BLaER1 (cell line): ENCODE measurements at regions not wholly inside any gene's neighbourhood (a gene's known extent, or its start where the extent isn't known, plus 50 kb on each side); places are given as distances from the start of the nearest gene placed in this dataset.

Experiments used
- H3K27ac ChIP-seq: shearing (Covaris generic); formaldehyde crosslinking; 2 replicates; pipeline ENCODE4 v1.8.1; 2022
- H3K27me3 ChIP-seq: shearing (Covaris generic); formaldehyde crosslinking; 2 replicates; pipeline ENCODE4 v1.8.1; 2022
- H3K36me3 ChIP-seq: shearing (Covaris generic); formaldehyde crosslinking; 2 replicates; pipeline ENCODE4 v1.8.1; 2022
- H3K4me1 ChIP-seq: shearing (Covaris generic); formaldehyde crosslinking; 2 replicates; pipeline ENCODE4 v1.8.1; 2022
- H3K4me2 ChIP-seq: shearing (Covaris generic); formaldehyde crosslinking; 2 replicates; pipeline ENCODE4 v1.8.1; 2022
- H3K4me3 ChIP-seq: shearing (Covaris generic); formaldehyde crosslinking; 2 replicates; pipeline ENCODE4 v1.8.1; 2022
- H3K9ac ChIP-seq: shearing (Covaris generic); formaldehyde crosslinking; 2 replicates; pipeline ENCODE4 v1.8.1; 2022
- H3K9me3 ChIP-seq: shearing (Covaris generic); formaldehyde crosslinking; 2 replicates; pipeline ENCODE4 v1.8.1; 2022
- H4K20me1 ChIP-seq: shearing (Covaris generic); formaldehyde crosslinking; 2 replicates; pipeline ENCODE4 v1.8.1; 2022
- Cebpa-rat ChIP-seq: shearing (Covaris generic); IDR thresholded peaks from 2 replicates; pipeline ENCODE4 v1.8.1; 2022

DNA sequence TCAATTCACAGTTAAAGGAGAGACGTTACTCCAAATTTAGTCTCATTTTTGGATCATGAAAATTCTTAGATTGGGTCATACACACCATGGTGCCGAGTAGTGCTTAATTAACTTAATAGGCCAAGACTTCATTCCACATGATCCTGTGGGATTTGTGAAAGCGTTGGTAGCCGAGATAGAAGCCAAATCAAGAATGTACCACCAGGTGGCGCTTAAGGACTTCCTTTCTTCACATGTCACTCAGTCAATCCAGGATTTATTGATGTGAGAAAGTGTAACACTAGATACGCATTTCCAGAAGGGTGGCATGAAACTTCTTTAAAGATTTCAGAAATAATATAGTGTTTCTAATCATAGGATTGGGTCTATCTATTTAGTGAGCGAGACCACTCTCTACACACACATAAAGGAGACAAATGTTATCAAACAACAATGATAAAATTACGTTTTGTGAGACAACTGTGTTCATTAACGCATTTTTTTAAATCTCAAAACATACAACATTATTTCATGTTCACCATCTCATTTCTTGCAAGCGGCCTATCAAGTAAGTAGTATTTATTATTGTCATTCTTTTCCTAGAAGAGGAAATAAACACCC lies 436.1 kb downstream of the CHL1 start:
- no peaks in the 10 kb centered on the region for H3K4me1 ChIP-seq
- no peaks in the 10 kb centered on the region for H3K27me3 ChIP-seq
- H3K4me2 ChIP-seq = no peak overlapping the region
- no peaks in the 10 kb centered on the region for H4K20me1 ChIP-seq
- no peaks in the 10 kb centered on the region for H3K9me3 ChIP-seq
- no peak for TF ChIP-seq Cebpa-rat
- H3K9ac ChIP-seq = no peak overlapping the region
- H3K4me3 ChIP-seq = no peak overlapping the region
- H3K27ac ChIP-seq = no peak overlapping the region
- no peaks in the 10 kb centered on the region for H3K36me3 ChIP-seq

DNA sequence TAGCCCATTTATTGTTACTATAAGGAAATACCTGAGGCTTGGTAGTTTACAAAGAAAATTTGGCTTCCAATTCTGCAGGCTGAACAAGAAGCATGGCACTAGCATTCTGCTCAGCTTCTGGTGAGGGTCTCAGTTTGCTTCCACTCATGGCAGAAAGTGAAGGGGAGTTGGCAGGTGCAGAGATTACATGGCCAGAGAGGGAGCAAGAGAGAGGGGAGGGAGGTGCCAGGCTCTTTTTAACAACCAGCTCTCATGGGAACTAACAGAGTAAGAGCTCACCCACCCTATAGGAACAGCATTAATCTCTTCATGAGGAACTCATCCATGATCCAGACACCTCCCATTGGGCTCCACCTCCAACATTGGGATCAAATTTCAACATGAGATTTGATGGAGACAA lies 437.9 kb downstream of the CHL1 start:
- no peaks in the 10 kb centered on the region for H4K20me1 ChIP-seq
- H3K4me1 ChIP-seq = no peaks in the 10 kb centered on the region
- H3K27me3 ChIP-seq = no peaks in the 10 kb centered on the region
- no peak overlapping the region for H3K9ac ChIP-seq
- no peak overlapping the region for H3K4me3 ChIP-seq
- no peaks in the 10 kb centered on the region for H3K36me3 ChIP-seq
- no peak overlapping the region for H3K4me2 ChIP-seq
- no peak overlapping the region for H3K27ac ChIP-seq
- TF ChIP-seq Cebpa-rat = no peak
- H3K9me3 ChIP-seq = no peaks in the 10 kb centered on the region

DNA sequence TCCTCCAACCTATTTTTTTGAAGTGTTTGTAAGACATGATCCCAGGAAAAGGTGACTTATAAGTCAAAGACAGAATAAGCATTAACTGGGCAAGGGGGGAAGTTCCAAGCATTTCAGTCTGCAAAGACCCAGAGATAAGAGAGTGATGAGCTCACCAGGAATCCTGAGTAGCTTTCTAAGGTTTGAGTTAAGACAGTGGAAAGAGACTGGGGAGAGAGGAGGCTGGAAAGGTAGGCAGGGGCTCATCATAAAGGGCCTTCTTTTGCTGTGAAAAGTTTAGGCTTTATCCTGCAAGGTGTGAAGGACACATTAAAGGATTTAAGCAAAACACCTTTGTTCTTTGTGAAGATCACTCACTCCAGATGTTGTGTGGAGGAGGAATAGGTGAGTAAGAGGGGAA lies 438.8 kb downstream of the CHL1 start:
- Histone ChIP-seq H3K9me3 (no peaks in the 10 kb centered on the region), H3K4me2 (no peak overlapping the region), H3K27ac (no peak overlapping the region), H3K27me3 (no peaks in the 10 kb centered on the region), H3K36me3 (no peaks in the 10 kb centered on the region), H3K9ac (no peak overlapping the region), H4K20me1 (no peaks in the 10 kb centered on the region), H3K4me1 (no peaks in the 10 kb centered on the region), H3K4me3 (no peak overlapping the region)
- TF ChIP-seq Cebpa-rat = no peak

DNA sequence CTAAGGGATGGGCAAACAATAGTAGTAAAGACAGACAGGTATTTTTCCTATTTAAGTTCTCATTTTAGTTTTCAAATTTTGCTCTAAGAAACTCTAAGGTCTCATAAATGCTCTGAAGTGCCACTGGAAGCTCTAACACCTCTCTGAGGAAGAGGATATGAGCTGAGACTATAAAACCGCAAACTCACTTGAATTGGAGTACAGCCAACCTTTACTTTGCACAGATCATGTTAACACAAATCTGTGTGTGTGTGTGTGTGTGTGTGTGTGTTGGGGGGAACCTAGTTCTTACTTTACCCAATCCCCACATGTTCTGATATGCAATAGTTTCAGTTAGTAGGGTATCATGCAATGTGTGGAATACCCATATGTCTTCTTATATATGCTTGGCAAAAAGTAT lies 446.8 kb downstream of the CHL1 start:
- no peaks in the 10 kb centered on the region for H3K36me3 ChIP-seq

DNA sequence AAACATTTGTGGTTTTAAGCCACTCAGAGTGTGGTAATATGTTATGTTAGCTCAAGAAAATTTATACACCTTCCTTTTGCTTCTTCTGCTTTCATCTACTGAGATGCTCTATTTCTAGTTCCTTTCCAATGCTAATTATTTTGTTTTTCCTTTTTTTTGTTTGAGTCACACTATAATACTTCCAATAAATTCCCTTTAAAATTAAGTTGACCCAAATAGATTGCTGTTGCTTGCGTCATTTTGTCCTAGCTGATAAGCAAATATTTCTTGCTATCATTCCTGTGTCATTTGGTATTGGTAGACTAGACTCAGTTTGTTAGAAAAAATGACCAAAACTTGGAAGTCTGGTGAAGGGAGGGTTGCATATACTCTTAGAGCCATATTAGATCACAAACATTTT lies 437.0 kb upstream of the CNTN6 start:
- H3K36me3 ChIP-seq = no peaks in the 10 kb centered on the region
- H3K4me3 ChIP-seq = no peak overlapping the region
- H3K9ac ChIP-seq = no peak overlapping the region
- H3K9me3 ChIP-seq = no peaks in the 10 kb centered on the region
- no peaks in the 10 kb centered on the region for H4K20me1 ChIP-seq
- no peak overlapping the region for H3K27ac ChIP-seq
- no peaks in the 10 kb centered on the region for H3K27me3 ChIP-seq
- H3K4me2 ChIP-seq = no peak overlapping the region
- H3K4me1 ChIP-seq = no peaks in the 10 kb centered on the region
- no peak for TF ChIP-seq Cebpa-rat

More for the DNA sequence above, 446.8 kb downstream of the CHL1 start:
- no peak overlapping the region for H3K9ac ChIP-seq
- H3K4me3 ChIP-seq = no peak overlapping the region
- H3K27me3 ChIP-seq = no peaks in the 10 kb centered on the region
- H3K9me3 ChIP-seq = no peaks in the 10 kb centered on the region
- no peak overlapping the region for H3K4me2 ChIP-seq
- H3K27ac ChIP-seq = no peak overlapping the region
- 0 out of 2 replicates have a peak, but pooled peaks cover 5% of the 10 kb centered on the region for H3K4me1 ChIP-seq
- no peak for TF ChIP-seq Cebpa-rat
- no peaks in the 10 kb centered on the region for H4K20me1 ChIP-seq

DNA sequence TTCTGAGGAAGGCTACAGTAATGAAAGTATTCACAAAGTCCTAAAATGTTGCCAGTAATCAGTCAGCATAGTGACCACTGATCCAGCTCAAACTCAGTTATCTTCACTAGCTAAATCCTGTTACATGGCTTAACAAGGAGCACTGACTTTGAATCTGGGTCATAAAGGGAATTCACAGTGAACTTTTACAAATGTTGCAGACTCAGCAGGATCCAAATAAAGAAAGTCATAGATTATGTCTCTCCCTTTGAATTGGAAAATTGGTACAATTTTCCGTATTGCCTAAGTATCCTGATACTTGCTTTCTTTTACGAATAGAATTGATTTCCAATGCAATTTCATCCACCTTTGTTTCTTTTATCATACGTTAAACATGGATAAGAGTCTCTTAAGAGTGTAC lies 431.5 kb upstream of the CNTN6 start:
- Histone ChIP-seq H3K4me3 (no peak overlapping the region), H3K27ac (no peak overlapping the region), H3K27me3 (no peaks in the 10 kb centered on the region), H3K9me3 (no peaks in the 10 kb centered on the region), H4K20me1 (no peaks in the 10 kb centered on the region), H3K36me3 (no peaks in the 10 kb centered on the region), H3K4me1 (no peaks in the 10 kb centered on the region), H3K9ac (no peak overlapping the region), H3K4me2 (no peak overlapping the region)
- no peak for TF ChIP-seq Cebpa-rat

DNA sequence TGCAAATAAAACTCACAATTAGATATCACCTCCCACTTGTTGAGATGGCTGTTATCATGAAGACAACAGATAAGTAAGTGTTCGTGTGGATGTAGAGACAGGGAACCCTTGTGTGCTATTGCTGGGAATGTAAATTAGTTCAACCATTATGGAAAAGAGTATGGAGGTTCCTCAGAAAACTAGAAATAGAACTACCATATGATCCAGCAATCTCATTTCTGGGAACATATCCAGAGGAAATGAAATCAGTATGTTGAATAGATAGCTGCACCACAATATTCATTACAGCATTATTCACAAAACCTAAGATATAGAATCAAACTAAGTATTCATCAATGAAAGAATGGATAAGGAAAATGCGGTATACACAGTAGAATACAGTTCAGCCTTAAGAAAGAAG lies 418.7 kb upstream of the CNTN6 start:
- H3K9me3 ChIP-seq = no peaks in the 10 kb centered on the region
- TF ChIP-seq Cebpa-rat = no peak

DNA sequence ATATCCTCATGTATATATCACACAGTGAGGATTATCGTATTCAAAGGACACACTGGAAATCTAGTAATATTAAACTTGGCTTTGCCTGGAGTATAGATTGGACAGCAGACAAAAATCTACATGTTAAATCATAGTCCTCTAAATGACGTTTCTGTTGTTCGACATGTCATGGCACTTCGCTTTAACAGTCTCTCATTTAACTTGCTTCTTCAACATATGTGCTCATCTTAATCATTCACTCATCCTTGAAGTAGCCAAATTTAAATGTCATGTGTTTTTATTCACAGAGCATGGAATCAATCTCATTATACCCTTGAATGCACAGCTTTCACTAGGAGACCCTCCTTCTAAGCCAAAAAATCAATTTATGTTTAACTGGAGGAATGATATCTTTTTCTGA lies 417.0 kb upstream of the CNTN6 start:
- no peak overlapping the region for H3K4me3 ChIP-seq

More for the DNA sequence above, 418.7 kb upstream of the CNTN6 start:
- Histone ChIP-seq H3K4me3 (no peak overlapping the region), H3K4me2 (no peak overlapping the region), H3K27me3 (no peaks in the 10 kb centered on the region), H3K4me1 (no peaks in the 10 kb centered on the region), H3K9ac (no peak overlapping the region), H4K20me1 (no peaks in the 10 kb centered on the region), H3K36me3 (no peaks in the 10 kb centered on the region), H3K27ac (no peak overlapping the region)

DNA sequence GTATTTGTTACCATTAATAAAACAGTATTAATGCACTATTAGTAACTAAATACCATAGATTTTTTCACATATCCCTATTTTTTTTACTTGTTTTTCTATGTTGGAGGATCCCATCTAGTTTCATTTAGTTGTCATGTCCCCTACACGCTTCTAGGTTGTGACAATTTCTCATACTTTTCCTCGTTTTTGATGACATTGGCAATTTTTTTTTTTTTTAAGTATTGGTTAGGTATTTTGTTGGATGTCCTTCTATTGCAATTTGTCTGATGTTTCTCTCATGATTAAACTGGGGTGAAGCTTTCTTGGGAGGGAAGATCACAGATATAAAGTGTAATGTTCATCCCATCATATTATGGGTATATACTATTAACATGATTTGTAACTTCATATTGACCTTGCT lies 409.1 kb upstream of the CNTN6 start:
- TF ChIP-seq Cebpa-rat = no peak
- no peaks in the 10 kb centered on the region for H3K4me1 ChIP-seq
- H3K9me3 ChIP-seq = no peaks in the 10 kb centered on the region
- H3K9ac ChIP-seq = no peak overlapping the region
- no peaks in the 10 kb centered on the region for H4K20me1 ChIP-seq
- no peak overlapping the region for H3K27ac ChIP-seq
- no peaks in the 10 kb centered on the region for H3K27me3 ChIP-seq
- H3K36me3 ChIP-seq = no peaks in the 10 kb centered on the region
- no peak overlapping the region for H3K4me3 ChIP-seq
- no peak overlapping the region for H3K4me2 ChIP-seq

More for the DNA sequence above, 417.0 kb upstream of the CNTN6 start:
- H3K27ac ChIP-seq = no peak overlapping the region
- H3K4me2 ChIP-seq = no peak overlapping the region
- H3K9me3 ChIP-seq = no peaks in the 10 kb centered on the region
- no peak overlapping the region for H3K9ac ChIP-seq
- H3K4me1 ChIP-seq = no peaks in the 10 kb centered on the region
- no peaks in the 10 kb centered on the region for H3K36me3 ChIP-seq
- TF ChIP-seq Cebpa-rat = no peak
- no peaks in the 10 kb centered on the region for H3K27me3 ChIP-seq
- no peaks in the 10 kb centered on the region for H4K20me1 ChIP-seq

DNA sequence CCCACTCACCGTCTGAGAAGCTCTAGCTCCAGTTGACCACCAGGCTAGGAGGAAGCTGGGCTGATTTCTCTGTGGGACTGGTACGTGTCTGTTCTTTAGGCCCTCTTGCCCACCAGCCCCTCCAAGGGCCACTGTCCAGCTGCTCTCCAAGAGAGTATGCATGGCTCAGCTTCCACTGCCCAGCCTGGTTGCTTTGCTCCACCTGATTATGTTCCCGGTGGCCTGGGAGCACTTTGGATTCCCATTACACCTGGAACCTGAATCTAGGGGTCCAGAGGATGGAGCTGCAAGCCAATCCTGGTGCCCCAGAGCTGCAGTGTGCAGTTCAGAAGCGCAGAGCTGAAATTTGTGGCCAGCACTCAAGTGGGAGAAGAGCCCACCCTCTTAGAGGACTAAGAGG lies 402.1 kb upstream of the CNTN6 start:
- H3K4me1 ChIP-seq = no peaks in the 10 kb centered on the region
- no peak overlapping the region for H3K27ac ChIP-seq
- no peaks in the 10 kb centered on the region for H3K9me3 ChIP-seq
- H3K4me2 ChIP-seq = no peak overlapping the region
- no peaks in the 10 kb centered on the region for H3K27me3 ChIP-seq
- H3K36me3 ChIP-seq = no peaks in the 10 kb centered on the region
- no peak overlapping the region for H3K4me3 ChIP-seq
- no peak for TF ChIP-seq Cebpa-rat
- H3K9ac ChIP-seq = no peak overlapping the region
- no peaks in the 10 kb centered on the region for H4K20me1 ChIP-seq

DNA sequence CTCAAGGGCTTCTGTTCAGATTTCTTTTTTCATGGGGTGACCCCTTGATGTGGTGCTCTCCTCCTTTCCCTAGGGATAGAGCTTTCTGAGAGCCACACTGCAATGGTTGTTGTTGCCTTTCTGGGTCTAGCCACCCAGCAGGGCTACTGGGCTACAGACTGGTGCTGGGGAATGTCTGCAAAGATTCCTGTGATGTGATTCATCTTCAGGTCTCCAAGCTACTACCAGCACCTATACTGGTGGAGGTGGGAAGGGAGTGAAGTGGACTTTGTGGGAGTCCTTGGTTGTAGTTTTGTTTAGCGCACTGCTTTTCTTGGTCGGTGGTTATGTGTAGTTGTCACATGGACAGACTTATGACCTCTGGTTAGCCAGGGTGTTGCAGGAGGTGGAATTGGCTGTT lies 392.3 kb upstream of the CNTN6 start:
- Histone ChIP-seq H3K9ac (no peak overlapping the region), H3K36me3 (no peaks in the 10 kb centered on the region), H3K27ac (no peak overlapping the region), H4K20me1 (no peaks in the 10 kb centered on the region), H3K4me1 (no peaks in the 10 kb centered on the region), H3K9me3 (no peaks in the 10 kb centered on the region), H3K4me2 (no peak overlapping the region), H3K27me3 (no peaks in the 10 kb centered on the region), H3K4me3 (no peak overlapping the region)
- no peak for TF ChIP-seq Cebpa-rat
